ENCODE measurements at regions not wholly inside any gene's neighbourhood (a gene's known extent, or its start where the extent isn't known, plus 50 kb on each side); places are given as distances from the start of the nearest gene placed in this dataset.
A peak's percentile ranks its signal among the peaks of the same experiment; 100 is the strongest.

- Mint-ChIP-seq H3K4me3 (no peak overlapping the region), H3K27me3 (peaks cover 71% of the 10 kb centered on the region), H3K4me1 (ENCODE audit: unreplicated experiment) (peaks cover 39% of the 10 kb centered on the region), H3K27ac (no peak overlapping the region), H3K36me3 (no peaks in the 10 kb centered on the region), H3K9me3 (peaks cover 8% of the 10 kb centered on the region)
- no peak for DNase-seq (ENCODE audit: extremely low spot score, unreplicated experiment)
- TF ChIP-seq CTCF (conservative IDR thresholded peaks at IDR 0.05): no peak
Measured at GRCh38 chr2:176558574-176559140, 289.4 kb downstream of the MTX2 start.

- Mint-ChIP-seq H3K4me3 (no peak overlapping the region), H3K27me3 (peaks cover 64% of the 10 kb centered on the region), H3K36me3 (no peaks in the 10 kb centered on the region), H3K9me3 (peaks cover 9% of the 10 kb centered on the region), H3K4me1 (ENCODE audit: unreplicated experiment) (peaks cover 28% of the 10 kb centered on the region), H3K27ac (no peak overlapping the region)
- TF ChIP-seq CTCF (conservative IDR thresholded peaks at IDR 0.05): no peak
- no peak for DNase-seq (ENCODE audit: extremely low spot score, unreplicated experiment)
Measured at GRCh38 chr2:176560296-176560695, 291.1 kb downstream of the MTX2 start.

GRCh38 chr2:176561706-176562105, 292.5 kb downstream of the MTX2 start:
- Mint-ChIP-seq H3K4me3 (no peak overlapping the region), H3K4me1 (ENCODE audit: unreplicated experiment) (peaks cover 40% of the 10 kb centered on the region), H3K27me3 (peaks cover 54% of the 10 kb centered on the region), H3K36me3 (no peaks in the 10 kb centered on the region), H3K9me3 (peaks cover 9% of the 10 kb centered on the region), H3K27ac (peak overlapping the region; percentile 63)
- peak; percentile 14 for TF ChIP-seq CTCF (conservative IDR thresholded peaks at IDR 0.05)
- no peak for DNase-seq (ENCODE audit: extremely low spot score, unreplicated experiment)

GRCh38 chr2:176562359-176563078, 293.3 kb downstream of the MTX2 start:
- Mint-ChIP-seq H3K4me1 (ENCODE audit: unreplicated experiment) (peaks cover 40% of the 10 kb centered on the region), H3K36me3 (no peaks in the 10 kb centered on the region), H3K4me3 (peak overlapping the region; percentile 6), H3K27me3 (peaks cover 47% of the 10 kb centered on the region), H3K27ac (peak overlapping the region; percentile 63), H3K9me3 (peaks cover 9% of the 10 kb centered on the region)
- no peak for DNase-seq (ENCODE audit: extremely low spot score, unreplicated experiment)
- TF ChIP-seq CTCF (conservative IDR thresholded peaks at IDR 0.05): no peak

- DNase-seq (ENCODE audit: extremely low spot score, unreplicated experiment): no peak
- Mint-ChIP-seq H3K9me3 (peaks cover 9% of the 10 kb centered on the region), H3K4me1 (ENCODE audit: unreplicated experiment) (peaks cover 30% of the 10 kb centered on the region), H3K27me3 (peaks cover 45% of the 10 kb centered on the region), H3K36me3 (no peaks in the 10 kb centered on the region), H3K27ac (no peak overlapping the region), H3K4me3 (peak overlapping the region; percentile 29)
- TF ChIP-seq CTCF (conservative IDR thresholded peaks at IDR 0.05): no peak
Measured at GRCh38 chr2:176565641-176566323, 296.5 kb downstream of the MTX2 start.

All from type B pancreatic cell (in vitro differentiated cells).